Kidney (tissue), 13 donors: ENCODE measurements at regions not wholly inside any gene's neighbourhood (a gene's known extent, or its start where the extent isn't known, plus 50 kb on each side); places are given as distances from the start of the nearest gene placed in this dataset.

ENCODE experiments used
- DNase-seq, 5 donors: peaks; one replicate each; pipeline ENCODE4 v3.0.0-alpha.2; 2013 to 2020
- FAIRE-seq: peaks from 2 replicates; lab custom pipeline; 2012; peaks lifted over from hg19 to GRCh38; lab: Jason Lieb, UNC
- H3K27ac ChIP-seq, 2 donors: one replicate each; pipeline ENCODE4 v1.7.0; 2013; ENCODE audit warnings: low read depth in 2 of 2, low read length in 2 of 2, inconsistent platforms in 1 of 2
- H3K27me3 ChIP-seq: one replicate; pipeline ENCODE4 v1.7.1; 2013; ENCODE audit warnings: low read length, inconsistent platforms; ENCODE audit not compliant: control insufficient read depth, insufficient read depth
- H3K36me3 ChIP-seq, 3 donors: one replicate each; pipeline versions ENCODE4 v1.7.0 to v1.7.1; 2013; ENCODE audit warnings: low read length in 3 of 3, control low read depth in 1 of 3, inconsistent platforms in 1 of 3; ENCODE audit not compliant: insufficient read depth in 3 of 3, control insufficient read depth in 2 of 3
- H3K4me1 ChIP-seq, 3 donors: one replicate each; pipeline versions ENCODE4 v1.7.0 to v1.7.1; 2013; ENCODE audit warnings: low read length in 3 of 3, inconsistent platforms in 1 of 3, low read depth in 1 of 3; ENCODE audit not compliant: control insufficient read depth in 2 of 3, insufficient read depth in 2 of 3
- H3K4me3 ChIP-seq, 3 donors: one replicate each; pipeline versions ENCODE4 v1.7.0 to v1.8.1; 2013; ENCODE audit warnings: low read length in 3 of 3, control low read depth in 1 of 3, inconsistent platforms in 1 of 3
- H3K9ac ChIP-seq, 3 donors: one replicate each; pipeline versions ENCODE4 v1.7.0 to v1.7.1; 2013; ENCODE audit warnings: low read length in 3 of 3, control low read depth in 1 of 3, inconsistent platforms in 1 of 3
- H3K9me3 ChIP-seq, 3 donors: one replicate each; pipeline versions ENCODE4 v1.7.0 to v1.7.1; 2013; ENCODE audit warnings: low read length in 3 of 3, control low read depth in 1 of 3, inconsistent platforms in 1 of 3; ENCODE audit not compliant: control insufficient read depth in 2 of 3, insufficient read depth in 1 of 3
- intact Hi-C: fragments of 100-400 bp; cut with DNase I; formaldehyde crosslinking; loops from one replicate; pipeline ENCODE4 v1.11.1; 2022
- TF ChIP-seq, protein P1 (sequence below): IDR thresholded peaks from 3 replicates; pipeline ENCODE4 v1.5.1; 2012; ENCODE audit warnings: mild to moderate bottlenecking, moderate library complexity, borderline replicate concordance; ENCODE audit not compliant: insufficient read depth; ENCODE audit errors: extremely low read depth
- donor health status: control.
- donor health status: control.
- donor health status: control.
- donor health status: control.
- donor health status: control.
- donor health status: DM: yes; HTN: yes; CAD: no.
- donor health status: Normal renal cell carcinoma (clear cell type).

DNA sequence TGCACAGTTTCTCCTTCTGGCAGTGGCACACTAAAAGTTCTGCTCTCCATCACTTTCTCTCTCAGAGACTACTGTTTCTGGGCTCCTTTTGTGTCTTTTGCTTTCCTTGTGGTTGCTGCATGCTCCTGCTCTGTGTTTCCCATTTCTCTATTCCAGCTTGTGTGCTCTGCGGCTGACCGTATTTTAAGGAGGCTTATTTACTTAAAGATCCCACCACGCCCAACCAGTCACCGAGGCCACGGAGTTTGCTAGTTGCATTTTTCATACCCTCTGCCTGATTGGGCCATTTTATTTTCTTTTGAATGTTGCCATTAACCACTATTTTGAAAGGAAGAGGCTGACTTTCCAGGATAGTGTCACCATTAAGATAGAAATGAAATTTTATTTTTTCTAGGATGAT is 626.4 kb upstream of the MMS22L start:
- DNase-seq (no peak), FAIRE-seq (no peak)
- Histone ChIP-seq H3K36me3 (no peaks in the 10 kb centered on the region), H3K27me3 (no peaks in the 10 kb centered on the region), H3K9me3 (no peaks in the 10 kb centered on the region), H3K27ac (no peak overlapping the region), H3K4me1 (no peaks in the 10 kb centered on the region), H3K9ac (no peak overlapping the region), H3K4me3 (no peak overlapping the region)
- intact Hi-C loops: no loop called here
- TF ChIP-seq, protein P1, sequence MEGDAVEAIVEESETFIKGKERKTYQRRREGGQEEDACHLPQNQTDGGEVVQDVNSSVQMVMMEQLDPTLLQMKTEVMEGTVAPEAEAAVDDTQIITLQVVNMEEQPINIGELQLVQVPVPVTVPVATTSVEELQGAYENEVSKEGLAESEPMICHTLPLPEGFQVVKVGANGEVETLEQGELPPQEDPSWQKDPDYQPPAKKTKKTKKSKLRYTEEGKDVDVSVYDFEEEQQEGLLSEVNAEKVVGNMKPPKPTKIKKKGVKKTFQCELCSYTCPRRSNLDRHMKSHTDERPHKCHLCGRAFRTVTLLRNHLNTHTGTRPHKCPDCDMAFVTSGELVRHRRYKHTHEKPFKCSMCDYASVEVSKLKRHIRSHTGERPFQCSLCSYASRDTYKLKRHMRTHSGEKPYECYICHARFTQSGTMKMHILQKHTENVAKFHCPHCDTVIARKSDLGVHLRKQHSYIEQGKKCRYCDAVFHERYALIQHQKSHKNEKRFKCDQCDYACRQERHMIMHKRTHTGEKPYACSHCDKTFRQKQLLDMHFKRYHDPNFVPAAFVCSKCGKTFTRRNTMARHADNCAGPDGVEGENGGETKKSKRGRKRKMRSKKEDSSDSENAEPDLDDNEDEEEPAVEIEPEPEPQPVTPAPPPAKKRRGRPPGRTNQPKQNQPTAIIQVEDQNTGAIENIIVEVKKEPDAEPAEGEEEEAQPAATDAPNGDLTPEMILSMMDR: no peak

DNA sequence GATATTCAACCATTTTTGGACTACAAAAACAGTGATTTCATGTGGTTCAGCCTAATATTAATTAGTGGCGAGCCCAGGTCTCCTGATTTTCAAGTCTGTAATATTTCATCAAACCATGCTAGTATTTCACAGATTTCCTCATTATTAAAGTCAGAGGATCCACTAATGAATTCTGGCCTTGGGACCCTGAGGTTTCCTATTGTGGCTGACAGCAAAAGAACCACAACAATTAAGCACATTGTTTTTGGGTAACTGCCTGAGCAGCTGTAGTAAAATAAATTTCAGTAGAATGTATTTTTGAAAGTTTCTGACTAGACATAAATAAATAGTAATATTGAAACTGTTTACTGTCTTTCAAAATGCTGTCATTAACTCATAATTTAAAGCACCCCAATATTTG is 630.7 kb upstream of the MMS22L start:
- no peak overlapping the region for H3K9ac ChIP-seq
- H3K36me3 ChIP-seq: no peaks in the 10 kb centered on the region
- no peaks in the 10 kb centered on the region for H3K4me1 ChIP-seq
- no peak overlapping the region for H3K4me3 ChIP-seq
- DNase-seq (no peak), FAIRE-seq (no peak)
- intact Hi-C loops: no loop called here
- no peaks in the 10 kb centered on the region for H3K9me3 ChIP-seq
- TF ChIP-seq, protein P1: no peak
- H3K27ac ChIP-seq: no peak overlapping the region
- no peaks in the 10 kb centered on the region for H3K27me3 ChIP-seq

DNA sequence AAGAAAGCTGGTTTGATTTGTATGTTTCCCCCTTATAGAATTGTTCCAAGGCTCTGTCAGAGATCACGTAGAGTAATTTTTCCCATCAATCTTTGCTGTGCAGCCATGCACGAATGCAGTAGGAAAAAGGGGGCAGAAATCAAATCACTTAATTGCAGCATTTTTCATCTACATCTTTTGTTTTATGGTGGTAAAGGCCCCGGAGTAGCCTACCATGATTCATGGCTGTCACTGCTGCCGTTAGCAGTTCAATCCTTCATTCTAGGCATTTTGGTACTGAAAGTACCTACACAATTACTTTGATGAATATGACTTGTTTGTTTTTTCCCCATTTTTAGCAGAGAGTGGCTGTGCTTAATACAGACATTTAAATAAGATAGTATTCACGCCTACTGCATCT is 631.9 kb upstream of the MMS22L start:
- no peak for DNase-seq
- no peaks in the 10 kb centered on the region for H3K27me3 ChIP-seq
- H3K4me3 ChIP-seq: no peak overlapping the region
- H3K4me1 ChIP-seq: no peaks in the 10 kb centered on the region
- H3K9ac ChIP-seq: no peak overlapping the region
- TF ChIP-seq, protein P1: no peak
- no peak overlapping the region for H3K27ac ChIP-seq
- H3K9me3 ChIP-seq: no peaks in the 10 kb centered on the region
- no peak for FAIRE-seq
- intact Hi-C loops: no loop called here
- no peaks in the 10 kb centered on the region for H3K36me3 ChIP-seq

DNA sequence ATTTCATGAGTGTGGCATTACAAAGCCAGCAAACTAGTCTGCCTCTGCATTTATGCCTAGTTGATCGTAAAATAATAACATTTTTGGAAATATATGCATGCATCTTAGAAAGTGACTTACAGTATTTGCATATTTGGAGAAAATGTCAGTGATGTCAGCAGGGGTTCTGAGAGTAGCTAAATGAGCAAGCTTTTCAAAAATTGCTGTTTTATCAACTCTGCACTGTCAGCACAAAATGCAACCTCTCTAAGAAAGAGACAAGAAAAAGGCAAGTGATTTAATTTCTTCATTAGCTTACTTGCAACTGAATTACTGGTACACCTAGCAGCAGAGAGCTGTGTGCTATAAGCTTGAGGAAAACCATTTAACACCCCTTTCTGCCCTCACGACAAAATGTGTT is 632.5 kb upstream of the MMS22L start:
- Histone ChIP-seq H3K4me1 (no peaks in the 10 kb centered on the region), H3K9me3 (no peaks in the 10 kb centered on the region), H3K36me3 (no peaks in the 10 kb centered on the region), H3K4me3 (no peak overlapping the region), H3K27ac (no peak overlapping the region), H3K9ac (no peak overlapping the region), H3K27me3 (no peaks in the 10 kb centered on the region)
- TF ChIP-seq, protein P1: no peak
- FAIRE-seq (no peak), DNase-seq (no peak)
- intact Hi-C loops: no loop called here
